NCI-H82 (cell line): ENCODE measurements at regions not wholly inside any gene's neighbourhood (a gene's known extent, or its start where the extent isn't known, plus 50 kb on each side); places are given as distances from the start of the nearest gene placed in this dataset.
A peak's percentile ranks its signal among the peaks of the same experiment; 100 is the strongest.
"Not testable (repeated sequence)": the region's sequence is repeated elsewhere in the genome, so short reads cannot be mapped to it uniquely, and the experiment has no call there.

Experiments
- DNase-seq: peaks from one replicate; lab custom pipeline; 2025; lab: John Stamatoyannopoulos, UW

- no peak for DNase-seq
Observed at GRCh38 chr1:104309673-104310072, 560.0 kb downstream of the AMY1C start.

GRCh38 chr1:104315823-104316222, 566.1 kb downstream of the AMY1C start:
- DNase-seq: peak; percentile 62

GRCh38 chr1:104322131-104322530, 572.4 kb downstream of the AMY1C start:
- DNase-seq: no peak

DNA sequence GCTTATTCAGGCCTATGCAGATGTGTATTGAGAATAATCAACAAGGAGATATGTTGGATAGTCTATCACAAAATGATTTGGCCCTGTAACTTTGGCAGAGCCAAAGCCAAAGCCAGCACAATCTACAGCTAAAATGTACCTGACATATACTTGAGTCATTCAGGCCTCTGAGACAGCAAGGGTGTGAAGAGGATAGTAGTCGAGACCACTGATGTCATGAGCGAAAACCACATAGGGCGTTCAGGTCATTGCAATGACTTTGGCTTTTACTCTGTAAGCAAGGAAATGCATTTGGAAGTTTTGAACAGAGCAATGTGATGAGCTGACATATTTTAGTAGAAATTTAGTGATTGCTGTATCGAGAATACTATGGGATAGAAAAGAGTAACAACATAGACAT, 579.6 kb downstream of the AMY1C start:
- DNase-seq: no peak

- no peak for DNase-seq
Observed at GRCh38 chr1:104331763-104332162, 582.1 kb downstream of the AMY1C start.

DNA sequence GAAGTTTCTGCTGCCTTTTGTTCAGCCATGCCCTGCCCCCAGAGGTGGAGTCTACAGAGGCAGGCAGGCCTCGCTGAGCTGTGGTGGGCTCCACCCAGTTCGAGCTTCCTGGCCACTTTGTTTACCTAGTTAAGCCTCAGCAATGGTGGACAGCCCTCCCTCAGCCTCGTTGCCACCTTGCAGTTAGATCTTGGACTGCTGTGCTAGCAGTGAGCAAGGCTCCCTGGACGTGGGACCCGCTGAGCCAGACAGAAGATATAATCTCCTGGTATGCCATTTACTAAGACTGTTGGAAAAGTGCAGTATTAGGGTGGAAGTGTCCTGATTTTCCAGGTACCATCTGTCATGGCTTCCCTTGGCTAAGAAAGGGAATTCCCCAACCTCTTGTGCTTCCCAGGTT, 588.2 kb downstream of the AMY1C start:
- DNase-seq: not testable (repeated sequence)

DNA sequence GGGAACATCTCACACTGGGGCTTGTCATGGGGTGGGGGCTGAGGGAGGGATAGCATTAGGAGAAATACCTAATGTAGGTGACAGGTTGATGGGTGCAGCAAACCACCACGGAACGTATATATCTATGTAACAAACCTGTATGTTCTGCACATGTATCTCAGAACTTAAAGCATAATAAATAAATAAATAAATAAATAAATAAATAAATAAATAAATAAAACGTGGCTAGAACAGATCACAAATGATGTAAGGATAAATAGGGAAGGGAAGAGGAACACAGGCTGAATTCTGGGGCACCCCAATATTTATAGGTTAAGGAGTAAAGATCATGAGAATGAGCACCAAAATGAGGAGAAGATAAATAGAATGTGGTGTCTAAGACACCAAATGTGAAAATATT, 592.2 kb downstream of the AMY1C start:
- no peak for DNase-seq

DNA sequence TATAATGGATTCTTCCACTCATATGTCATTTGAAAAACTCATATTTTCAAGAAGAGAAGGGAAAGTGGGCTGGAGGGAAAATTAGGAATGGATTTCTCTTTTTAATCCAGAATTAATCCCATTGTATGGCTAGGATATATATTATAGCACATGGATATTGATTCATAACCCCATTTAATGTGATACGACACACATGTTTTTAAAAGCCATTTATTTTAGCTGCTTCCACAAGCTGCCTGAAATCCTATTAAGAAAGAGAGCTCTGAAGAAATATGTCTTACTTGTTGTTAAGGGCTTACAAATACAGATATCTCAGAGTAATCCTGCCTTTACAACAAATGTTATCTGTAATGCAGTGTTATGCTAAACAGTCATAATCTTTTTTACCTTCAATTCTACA, 598.6 kb downstream of the AMY1C start:
- DNase-seq: peak; percentile 50

DNA sequence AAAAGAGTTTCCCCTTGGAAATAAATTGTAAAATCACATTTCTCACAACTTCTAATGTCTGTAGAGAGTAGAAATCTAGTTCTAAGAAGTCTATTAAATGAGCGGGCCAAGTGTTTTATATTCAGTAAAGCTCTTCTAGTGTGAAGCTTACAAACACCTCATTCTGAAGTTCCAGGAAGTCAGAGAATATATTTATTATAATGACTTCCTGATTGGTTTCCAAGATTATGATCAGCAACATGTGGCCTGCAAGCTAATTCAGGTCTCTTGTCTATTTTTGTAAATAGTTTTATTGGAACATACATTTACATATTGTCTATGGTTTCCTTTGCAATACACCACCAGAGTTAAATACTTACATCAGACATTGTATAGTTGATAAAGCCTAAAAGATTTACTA, 603.9 kb downstream of the AMY1C start:
- DNase-seq: no peak

DNA sequence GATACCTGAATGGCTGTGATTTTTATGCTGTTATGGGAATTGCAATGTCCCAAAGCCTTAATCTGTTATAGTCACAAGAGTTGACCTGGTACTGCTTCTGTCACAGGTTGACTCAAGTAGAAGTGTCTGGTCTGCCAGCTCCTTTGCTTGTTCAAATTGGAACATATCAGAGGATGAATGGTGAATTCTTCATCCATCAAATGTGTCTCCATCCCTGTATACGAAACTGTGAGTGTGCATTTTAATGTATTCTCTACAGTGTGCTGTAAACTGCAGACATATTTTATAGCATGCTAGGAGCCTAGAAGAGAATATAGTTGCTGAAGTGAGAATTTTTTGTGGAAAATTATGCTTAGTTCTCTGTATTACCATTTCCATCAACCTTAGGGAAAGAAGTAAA, 608.4 kb downstream of the AMY1C start:
- no peak for DNase-seq

GRCh38 chr1:104358621-104359020, 608.9 kb downstream of the AMY1C start:
- no peak for DNase-seq

- DNase-seq: no peak
Observed at GRCh38 chr1:104378414-104378813, 628.7 kb downstream of the AMY1C start.

DNA sequence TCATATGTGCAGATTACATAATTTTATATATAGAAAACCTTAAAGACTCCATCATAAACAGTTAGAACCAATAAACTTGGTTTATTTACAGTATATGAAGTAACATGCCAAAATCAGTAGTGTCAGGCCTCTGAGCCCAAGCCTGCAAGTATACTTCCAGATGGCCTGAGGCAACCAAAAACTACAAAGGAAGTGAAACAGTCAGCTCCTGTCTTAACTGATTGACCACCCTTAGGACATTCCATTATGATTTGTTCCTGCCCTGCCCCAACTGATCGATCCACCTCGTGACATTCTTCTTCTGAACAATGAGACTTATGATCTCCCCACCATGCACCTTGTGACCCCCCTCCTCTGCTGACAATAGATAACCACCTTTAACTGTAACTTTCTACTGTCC, 630.3 kb downstream of the AMY1C start:
- DNase-seq: no peak

GRCh38 chr1:104387716-104388508, 638.2 kb downstream of the AMY1C start:
- no peak for DNase-seq

GRCh38 chr1:104392552-104392951, 642.9 kb downstream of the AMY1C start:
- DNase-seq: no peak

GRCh38 chr1:104402178-104402577, 652.5 kb downstream of the AMY1C start:
- peak; percentile 21 for DNase-seq

DNA sequence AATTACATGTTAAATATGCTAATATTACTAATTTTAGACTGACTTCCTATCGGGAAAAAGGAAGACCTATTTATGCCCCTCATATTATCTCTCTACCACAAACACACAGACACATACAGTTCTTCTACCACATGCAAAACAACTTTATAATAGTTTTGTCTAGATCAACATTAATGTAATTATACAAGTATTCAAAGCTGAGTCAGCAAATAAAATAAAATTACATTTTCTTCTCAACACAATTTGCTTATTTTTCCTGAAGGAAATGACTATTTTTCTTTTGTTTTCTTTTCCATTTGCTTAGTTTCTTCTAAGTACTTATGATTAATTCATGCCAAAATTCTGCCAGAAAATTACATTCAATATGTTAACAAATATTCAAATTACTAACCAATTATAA, 654.2 kb downstream of the AMY1C start:
- DNase-seq: no peak

DNA sequence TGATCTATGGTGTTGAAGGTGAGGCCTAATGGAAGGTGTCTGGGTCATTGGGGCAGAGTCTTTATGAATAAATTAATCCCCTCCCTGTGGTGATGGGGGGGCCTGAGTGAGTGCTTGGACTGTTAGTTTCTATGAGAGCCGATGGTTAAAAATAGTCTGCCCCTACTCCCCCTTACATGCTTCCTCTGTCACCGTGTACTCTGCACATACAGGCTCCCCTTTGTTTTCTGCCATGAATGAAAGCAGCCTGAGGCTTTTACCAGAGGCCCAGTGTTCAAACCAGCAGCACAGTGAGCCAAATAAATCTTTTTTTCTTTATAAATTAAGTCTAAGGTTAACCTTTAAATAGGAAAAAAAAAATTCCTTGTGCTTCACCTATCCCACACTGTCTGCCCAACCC, 657.0 kb downstream of the AMY1C start:
- no peak for DNase-seq

DNA sequence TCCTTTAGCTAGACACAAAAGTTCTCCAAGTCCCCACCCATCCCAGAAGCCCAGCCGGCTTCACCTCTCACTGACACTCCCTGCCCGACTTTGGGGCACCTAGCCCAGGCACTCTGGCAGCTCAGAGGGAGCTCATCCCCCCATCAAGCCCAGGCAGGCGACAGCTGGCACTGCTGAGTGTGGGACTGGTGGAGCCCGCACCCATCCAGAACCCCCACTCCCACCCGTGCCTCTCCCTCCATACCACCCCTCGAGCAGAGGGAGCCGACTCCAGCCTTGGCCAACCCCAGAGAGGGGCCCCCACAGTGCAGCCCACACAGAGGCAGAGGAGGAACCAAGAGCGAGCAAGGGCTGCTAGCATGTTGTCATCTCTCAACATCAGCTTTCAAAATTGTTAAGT, 658.6 kb downstream of the AMY1C start:
- DNase-seq: no peak

- no peak for DNase-seq
Observed at GRCh38 chr1:104435255-104435654, 685.6 kb downstream of the AMY1C start.

- DNase-seq: no peak
Observed at GRCh38 chr1:104440011-104440410, 690.3 kb downstream of the AMY1C start.

DNA sequence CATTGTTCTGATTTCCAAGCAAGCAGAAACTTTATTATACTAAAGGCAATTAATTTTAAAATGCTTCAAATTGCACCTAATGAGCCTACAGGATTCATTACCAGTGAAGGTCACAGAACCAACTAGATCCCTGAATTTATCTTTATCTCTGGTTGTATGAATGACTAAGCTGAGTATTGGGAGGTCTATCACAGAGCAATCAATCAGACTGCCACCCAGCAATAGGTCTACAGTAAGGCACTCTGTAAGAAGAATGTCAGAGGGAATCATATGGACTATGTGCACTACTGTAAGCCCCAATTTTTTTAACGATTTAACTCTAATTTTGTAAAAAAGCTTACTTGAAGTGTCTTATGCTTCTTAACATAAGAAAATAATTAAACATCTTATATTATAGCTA, 707.0 kb downstream of the AMY1C start:
- no peak for DNase-seq

GRCh38 chr1:104459886-104460285, 710.2 kb downstream of the AMY1C start:
- DNase-seq: no peak

- DNase-seq: no peak
Observed at GRCh38 chr1:104460880-104461279, 711.2 kb downstream of the AMY1C start.
